ENCODE measurements at regions not wholly inside any gene's neighbourhood (a gene's known extent, or its start where the extent isn't known, plus 50 kb on each side); places are given as distances from the start of the nearest gene placed in this dataset.
"Not testable (repeated sequence)": the region's sequence is repeated elsewhere in the genome, so short reads cannot be mapped to it uniquely, and the experiment has no call there.

DNA sequence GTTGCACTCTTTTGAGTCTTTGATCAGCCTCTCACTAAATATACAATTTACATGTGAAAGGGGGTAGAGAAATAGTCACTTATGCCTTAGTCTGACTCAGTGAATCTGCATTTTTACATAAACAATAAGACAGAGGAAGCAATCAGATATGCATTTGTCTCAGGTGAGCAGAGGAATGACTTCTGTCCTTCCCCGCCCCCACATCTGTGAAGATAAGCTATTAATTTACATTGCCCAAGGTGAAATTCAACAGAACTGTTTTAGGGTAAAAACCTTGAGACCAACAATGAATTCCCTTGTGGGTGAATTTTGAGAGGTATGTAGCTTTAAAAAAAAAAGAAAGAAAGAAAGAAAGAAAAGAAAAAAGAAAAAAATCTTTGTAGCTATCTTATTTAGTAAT is 1302.9 kb upstream of the ACVR2A start:
- peaks cover 4% of the 10 kb centered on the region for H3K9me3 Mint-ChIP-seq
- H3K4me1 Mint-ChIP-seq: peaks cover 11% of the 10 kb centered on the region
- no peak overlapping the region for H3K4me3 Mint-ChIP-seq
- no peak overlapping the region for H3K27ac Mint-ChIP-seq
- H3K27me3 Mint-ChIP-seq (ENCODE audit: low read depth): no peaks in the 10 kb centered on the region
- H3K36me3 Mint-ChIP-seq: no peaks in the 10 kb centered on the region
- TF ChIP-seq, protein P1, sequence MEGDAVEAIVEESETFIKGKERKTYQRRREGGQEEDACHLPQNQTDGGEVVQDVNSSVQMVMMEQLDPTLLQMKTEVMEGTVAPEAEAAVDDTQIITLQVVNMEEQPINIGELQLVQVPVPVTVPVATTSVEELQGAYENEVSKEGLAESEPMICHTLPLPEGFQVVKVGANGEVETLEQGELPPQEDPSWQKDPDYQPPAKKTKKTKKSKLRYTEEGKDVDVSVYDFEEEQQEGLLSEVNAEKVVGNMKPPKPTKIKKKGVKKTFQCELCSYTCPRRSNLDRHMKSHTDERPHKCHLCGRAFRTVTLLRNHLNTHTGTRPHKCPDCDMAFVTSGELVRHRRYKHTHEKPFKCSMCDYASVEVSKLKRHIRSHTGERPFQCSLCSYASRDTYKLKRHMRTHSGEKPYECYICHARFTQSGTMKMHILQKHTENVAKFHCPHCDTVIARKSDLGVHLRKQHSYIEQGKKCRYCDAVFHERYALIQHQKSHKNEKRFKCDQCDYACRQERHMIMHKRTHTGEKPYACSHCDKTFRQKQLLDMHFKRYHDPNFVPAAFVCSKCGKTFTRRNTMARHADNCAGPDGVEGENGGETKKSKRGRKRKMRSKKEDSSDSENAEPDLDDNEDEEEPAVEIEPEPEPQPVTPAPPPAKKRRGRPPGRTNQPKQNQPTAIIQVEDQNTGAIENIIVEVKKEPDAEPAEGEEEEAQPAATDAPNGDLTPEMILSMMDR (IDR thresholded peaks at IDR 0.05; ENCODE audit: unreplicated experiment): no peak
- no peak for DNase-seq (ENCODE audit: low spot score in 2 of 2, unreplicated experiment in 2 of 2)

DNA sequence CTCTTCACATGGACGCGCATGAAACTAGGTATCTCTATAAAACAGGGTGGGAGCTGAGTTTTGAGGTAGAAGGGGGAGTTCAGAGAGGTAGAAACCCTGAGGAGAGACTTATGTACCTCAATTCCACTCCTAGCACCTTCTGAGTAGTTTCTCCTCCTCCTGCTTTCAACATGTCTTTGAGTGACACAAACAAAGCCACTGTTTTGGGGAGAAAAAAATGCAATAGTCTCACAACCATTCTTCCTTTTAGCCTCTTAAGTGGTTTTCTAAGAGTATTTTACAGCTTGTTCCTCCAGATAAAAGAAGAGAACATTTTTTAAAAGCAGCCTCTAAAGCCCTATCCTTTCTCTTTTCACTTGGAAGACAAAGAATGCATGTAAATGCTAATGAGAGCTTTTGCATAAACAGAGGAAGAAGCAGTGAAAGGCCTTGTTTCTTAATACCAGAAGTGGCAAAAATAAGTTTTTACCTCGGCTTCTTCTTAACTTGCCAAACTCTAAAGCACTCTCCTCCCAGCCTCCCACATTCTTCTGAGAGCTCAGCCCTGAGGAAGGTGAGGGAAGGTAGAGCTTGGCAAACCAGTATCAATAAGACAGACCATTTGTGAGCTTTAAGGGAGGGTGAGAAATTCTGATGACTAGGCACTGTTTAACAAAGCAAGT is 1304.4 kb upstream of the ACVR2A start:
- DNase-seq (ENCODE audit: low spot score in 2 of 2, unreplicated experiment in 2 of 2): no peak
- Mint-ChIP-seq H3K4me3 (no peak overlapping the region), H3K27ac (no peak overlapping the region), H3K4me1 (peaks cover 11% of the 10 kb centered on the region), H3K9me3 (peaks cover 13% of the 10 kb centered on the region), H3K36me3 (no peaks in the 10 kb centered on the region), H3K27me3 (ENCODE audit: low read depth) (no peaks in the 10 kb centered on the region)
- TF ChIP-seq, protein P1 (IDR thresholded peaks at IDR 0.05; ENCODE audit: unreplicated experiment): no peak

DNA sequence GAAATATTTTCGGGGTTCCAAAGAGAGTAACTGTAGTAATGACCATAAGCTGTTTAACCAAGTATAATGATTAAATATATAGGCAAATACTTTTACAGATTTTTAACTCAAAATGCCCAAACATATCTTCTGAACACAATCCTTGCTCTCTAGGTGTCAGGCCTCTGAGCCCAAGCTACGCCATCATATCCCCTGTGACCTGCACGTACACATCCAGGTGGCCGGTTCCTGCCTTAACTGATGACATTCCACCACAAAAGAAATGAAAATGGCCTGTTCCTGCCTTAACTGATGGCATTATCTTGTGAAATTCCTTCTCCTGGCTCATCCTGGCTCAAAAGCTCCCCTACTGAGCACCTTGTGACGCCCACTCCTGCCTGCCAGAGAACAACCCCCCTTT is 1305.1 kb upstream of the ACVR2A start:
- DNase-seq (ENCODE audit: low spot score in 2 of 2, unreplicated experiment in 2 of 2); H3K27ac Mint-ChIP-seq; H3K4me3 Mint-ChIP-seq; H3K27me3 Mint-ChIP-seq (ENCODE audit: low read depth); H3K36me3 Mint-ChIP-seq: not testable (repeated sequence)
- peaks cover 11% of the 10 kb centered on the region for H3K9me3 Mint-ChIP-seq
- peaks cover 11% of the 10 kb centered on the region for H3K4me1 Mint-ChIP-seq

DNA sequence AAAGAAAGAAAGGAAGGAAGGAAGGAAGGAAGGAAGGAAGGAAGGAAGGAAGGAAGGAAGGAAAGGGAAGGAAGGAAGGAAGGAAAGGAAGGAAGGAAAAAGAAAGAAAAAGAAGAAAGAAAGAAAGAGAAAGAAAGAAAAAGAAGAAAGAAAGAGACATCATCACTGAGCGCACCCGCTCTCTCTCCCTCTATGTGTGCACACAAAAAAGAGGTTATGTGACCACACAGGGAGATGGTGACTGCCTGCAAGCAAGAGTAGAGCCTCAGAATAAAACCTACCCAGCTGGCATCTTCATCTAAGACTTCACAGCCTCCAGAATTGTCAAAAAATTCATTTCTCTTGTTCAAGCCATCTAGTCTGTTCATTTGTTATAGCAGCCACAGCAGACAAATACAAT is 1307.4 kb upstream of the ACVR2A start:
- TF ChIP-seq, protein P1 (IDR thresholded peaks at IDR 0.05; ENCODE audit: unreplicated experiment): no peak
- Mint-ChIP-seq H3K9me3 (peaks cover 11% of the 10 kb centered on the region), H3K4me1 (peaks cover 11% of the 10 kb centered on the region), H3K4me3 (no peak overlapping the region), H3K36me3 (no peaks in the 10 kb centered on the region), H3K27me3 (ENCODE audit: low read depth) (no peaks in the 10 kb centered on the region), H3K27ac (no peak overlapping the region)
- no peak for DNase-seq (ENCODE audit: low spot score in 2 of 2, unreplicated experiment in 2 of 2)

DNA sequence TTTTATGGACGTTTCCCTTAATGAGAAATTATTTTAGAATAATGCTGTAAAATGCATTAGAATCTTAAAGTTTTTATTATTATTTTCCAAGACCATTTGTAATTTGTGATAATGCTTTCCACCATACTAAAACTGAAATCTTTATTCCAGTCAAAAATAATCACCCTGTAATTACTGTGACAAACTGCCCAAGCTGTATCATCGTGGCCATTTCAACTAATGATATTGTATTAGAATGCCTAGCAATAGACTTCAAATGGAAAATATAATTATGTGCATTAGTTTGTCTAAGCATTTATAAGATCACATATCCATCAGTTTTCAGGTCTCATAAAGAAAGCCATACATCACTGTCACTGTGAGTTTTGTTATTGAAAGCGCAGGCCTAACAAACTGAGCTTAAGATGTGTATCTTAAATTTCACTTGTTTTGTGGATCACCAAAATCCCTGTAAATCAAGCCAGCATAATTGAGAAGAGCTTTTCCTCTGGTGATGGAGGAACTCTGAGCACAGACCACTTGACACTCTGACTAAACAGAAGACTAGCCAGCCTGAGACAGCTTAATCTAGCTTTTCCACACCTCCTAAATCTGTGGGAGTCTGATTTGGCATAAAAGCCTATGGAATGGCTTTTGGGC is 1312.2 kb upstream of the ACVR2A start:
- Mint-ChIP-seq H3K4me3 (no peak overlapping the region), H3K4me1 (no peaks in the 10 kb centered on the region)

DNA sequence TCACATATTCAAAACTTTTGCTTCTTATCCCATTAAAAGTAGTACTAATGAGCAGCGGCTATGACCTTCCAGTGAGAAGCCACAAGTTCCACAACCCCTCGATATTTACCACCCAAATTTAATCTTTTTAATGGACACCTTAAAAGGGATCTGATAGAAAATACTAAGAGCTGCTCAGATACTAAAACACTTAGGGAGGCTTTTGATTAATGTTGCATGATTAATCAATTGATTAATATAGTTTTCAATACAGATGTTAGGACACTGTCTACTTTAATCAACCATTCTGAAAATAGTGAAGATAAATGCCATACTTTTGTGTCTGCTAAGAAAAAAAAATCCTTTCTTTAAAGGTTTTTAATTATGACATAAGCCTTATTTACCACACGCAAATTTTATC is 1312.8 kb upstream of the ACVR2A start:
- Mint-ChIP-seq H3K36me3 (no peaks in the 10 kb centered on the region), H3K4me1 (peaks cover 2% of the 10 kb centered on the region), H3K27me3 (ENCODE audit: low read depth) (no peaks in the 10 kb centered on the region), H3K4me3 (no peak overlapping the region), H3K9me3 (peaks cover 12% of the 10 kb centered on the region), H3K27ac (no peak overlapping the region)
- no peak for DNase-seq (ENCODE audit: low spot score in 2 of 2, unreplicated experiment in 2 of 2)
- TF ChIP-seq, protein P1 (IDR thresholded peaks at IDR 0.05; ENCODE audit: unreplicated experiment): no peak

More for the DNA sequence above, 1312.2 kb upstream of the ACVR2A start:
- Mint-ChIP-seq H3K36me3 (no peaks in the 10 kb centered on the region), H3K9me3 (peaks cover 11% of the 10 kb centered on the region), H3K27ac (no peak overlapping the region), H3K27me3 (ENCODE audit: low read depth) (no peaks in the 10 kb centered on the region)
- no peak for DNase-seq (ENCODE audit: low spot score in 2 of 2, unreplicated experiment in 2 of 2)
- TF ChIP-seq, protein P1 (IDR thresholded peaks at IDR 0.05; ENCODE audit: unreplicated experiment): no peak

Data from mesothelial cell of epicardium (in vitro differentiated cells).